Right lobe of liver (tissue), 4 donors: ENCODE measurements at regions not wholly inside any gene's neighbourhood (a gene's known extent, or its start where the extent isn't known, plus 50 kb on each side); places are given as distances from the start of the nearest gene placed in this dataset.

ENCODE experiments used
- CTCF ChIP-seq, 4 donors: fragments of 200-600 bp in 3 of 4; fragments of 450-650 bp in 1 of 4; IDR thresholded peaks; one replicate each; pipeline versions ENCODE4 v1.5.1 to v1.8.0; 2016 to 2022; ENCODE audit warnings: antibody characterized with exemption in 4 of 4, mild to moderate bottlenecking in 2 of 4
- POLR2A ChIP-seq: fragments of 450-650 bp; IDR thresholded peaks from one replicate; pipeline ENCODE4 v1.6.1; 2017; ENCODE audit warnings: antibody characterized with exemption, mild to moderate bottlenecking
- donor health status: DM: no; HTN: no; CAD: no.
- donor health status: DM: no; HTN: no; CAD: no.
- donor health status: DM: no; HTN: yes; CAD: no.

GRCh38 chr7:45236666-45237065 lies 79.1 kb downstream of the RAMP3 start:
- TF ChIP-seq CTCF (IDR thresholded peaks at IDR 0.05) (no peak), POLR2A (no peak)
